C4-2B (cell line): ENCODE measurements at regions not wholly inside any gene's neighbourhood (a gene's known extent, or its start where the extent isn't known, plus 50 kb on each side); places are given as distances from the start of the nearest gene placed in this dataset.

Experiments
- CTCF ChIP-seq: fragments of 450-650 bp; conservative IDR thresholded peaks from 2 replicates; pipeline ENCODE4 v1.5.1; 2017; ENCODE audit warnings: mild to moderate bottlenecking
- ZFX ChIP-seq: fragments of 450-650 bp; IDR thresholded peaks from 2 replicates; pipeline ENCODE4 v1.6.1; 2017

GRCh38 chr6:97963193-97963592 lies 680.2 kb upstream of the MMS22L start:
- TF ChIP-seq CTCF, result no peak
- no peak for TF ChIP-seq ZFX
